ENCODE measurements at regions not wholly inside any gene's neighbourhood (a gene's known extent, or its start where the extent isn't known, plus 50 kb on each side); places are given as distances from the start of the nearest gene placed in this dataset.

GRCh38 chr13:60220072-60220471 is 56.3 kb upstream of the DIAPH3 start:
- no peak for TF ChIP-seq CTCF (conservative IDR thresholded peaks at IDR 0.05 in 1 of 2, IDR thresholded peaks at IDR 0.05 in 1 of 2; ENCODE audit: extremely low read depth in 1 of 2, insufficient read depth in 1 of 2, low read depth in 1 of 2, low read length in 2 of 2)
- no peak for TF ChIP-seq EZH2 (IDR thresholded peaks at IDR 0.05; ENCODE audit: borderline replicate concordance, low read length)
